GM19043 (cell line): ENCODE measurements at regions not wholly inside any gene's neighbourhood (a gene's known extent, or its start where the extent isn't known, plus 50 kb on each side); places are given as distances from the start of the nearest gene placed in this dataset.

ENCODE experiments used
- ATAC-seq: cut with Tn5 transposase; IDR thresholded peaks from one replicate; pipeline ENCODE4 v1.9.1; 2021; ENCODE audit warnings: low read depth; ENCODE audit not compliant: unreplicated experiment

GRCh38 chr5:6831678-6832671 is 118.7 kb downstream of the TENT4A start:
- no peak for ATAC-seq

- ATAC-seq: no peak
Observed at GRCh38 chr5:6832994-6833393, 119.8 kb downstream of the TENT4A start.

- no peak for ATAC-seq
Observed at GRCh38 chr5:6833406-6833805, 120.2 kb downstream of the TENT4A start.

GRCh38 chr5:6837095-6837494 is 123.9 kb downstream of the TENT4A start:
- no peak for ATAC-seq

GRCh38 chr5:6837519-6838110 is 124.4 kb downstream of the TENT4A start:
- ATAC-seq: no peak

DNA sequence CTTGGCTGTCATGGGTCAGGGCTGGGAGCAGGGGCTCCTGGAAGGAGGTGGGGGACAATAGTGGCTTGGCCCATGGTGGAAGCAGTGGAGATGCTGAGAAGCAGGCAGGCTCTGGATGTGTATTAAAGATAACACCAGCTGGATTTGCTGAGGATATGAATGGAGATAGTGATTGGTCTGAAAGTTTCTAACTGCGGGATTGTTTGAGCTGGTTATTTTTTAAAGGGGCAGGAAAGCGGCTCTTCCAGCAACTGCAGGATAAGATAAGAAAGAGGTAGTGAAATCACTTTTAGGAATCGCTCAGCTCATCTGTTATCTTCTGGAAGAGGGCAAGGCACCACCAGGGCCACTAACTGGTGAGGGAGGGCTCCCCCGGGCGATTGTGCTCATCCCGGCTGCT is 125.5 kb downstream of the TENT4A start:
- no peak for ATAC-seq

- no peak for ATAC-seq
Observed at GRCh38 chr5:6840136-6840793, 127.0 kb downstream of the TENT4A start.

- ATAC-seq: no peak
Observed at GRCh38 chr5:6843335-6843734, 130.1 kb downstream of the TENT4A start.

DNA sequence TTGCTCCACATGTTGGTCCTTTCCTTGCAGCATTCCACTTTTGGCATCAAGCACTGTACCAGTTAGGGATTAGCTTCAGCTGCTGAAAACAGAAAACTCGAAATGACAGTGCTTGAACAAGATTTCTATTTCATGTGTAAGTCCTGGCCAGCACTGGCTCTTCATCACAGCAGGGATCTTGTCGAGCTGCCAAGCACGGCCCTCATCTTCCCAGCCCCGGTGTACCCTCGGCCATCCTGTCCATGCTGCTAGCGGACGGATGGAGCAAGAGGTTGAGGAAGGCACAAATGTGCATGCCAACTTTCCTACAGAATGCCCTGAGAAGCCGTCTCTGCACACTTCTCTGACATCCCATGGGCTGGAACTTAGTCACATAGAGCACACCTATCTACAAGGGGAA is 130.6 kb downstream of the TENT4A start:
- no peak for ATAC-seq

- ATAC-seq: no peak
Observed at GRCh38 chr5:6845856-6846255, 132.6 kb downstream of the TENT4A start.

- no peak for ATAC-seq
Observed at GRCh38 chr5:6847870-6848269, 134.6 kb downstream of the TENT4A start.

- ATAC-seq: no peak
Observed at GRCh38 chr5:6849316-6850105, 136.3 kb downstream of the TENT4A start.

GRCh38 chr5:6850106-6850432 is 136.8 kb downstream of the TENT4A start:
- no peak for ATAC-seq

DNA sequence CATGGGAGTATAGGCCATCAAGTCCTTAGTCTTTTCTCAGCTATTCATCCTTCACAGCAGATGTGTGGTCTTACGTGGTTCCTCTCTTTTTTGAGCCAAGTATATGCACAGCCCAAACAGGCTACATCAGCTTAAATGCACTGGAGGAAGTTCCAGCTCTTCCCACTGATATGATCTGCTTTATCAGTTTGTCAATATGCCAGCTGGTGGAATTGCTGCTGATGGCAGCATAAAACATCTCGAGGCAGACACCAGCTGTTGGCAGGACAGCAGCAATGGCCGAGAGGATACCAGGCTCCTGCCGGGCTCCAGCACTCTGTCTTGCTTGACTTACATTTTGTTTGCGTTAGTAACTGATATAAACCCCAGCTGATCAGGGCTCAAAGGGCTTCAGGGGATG is 143.4 kb downstream of the TENT4A start:
- ATAC-seq: no peak

GRCh38 chr5:6858419-6858818 is 145.2 kb downstream of the TENT4A start:
- ATAC-seq: no peak

DNA sequence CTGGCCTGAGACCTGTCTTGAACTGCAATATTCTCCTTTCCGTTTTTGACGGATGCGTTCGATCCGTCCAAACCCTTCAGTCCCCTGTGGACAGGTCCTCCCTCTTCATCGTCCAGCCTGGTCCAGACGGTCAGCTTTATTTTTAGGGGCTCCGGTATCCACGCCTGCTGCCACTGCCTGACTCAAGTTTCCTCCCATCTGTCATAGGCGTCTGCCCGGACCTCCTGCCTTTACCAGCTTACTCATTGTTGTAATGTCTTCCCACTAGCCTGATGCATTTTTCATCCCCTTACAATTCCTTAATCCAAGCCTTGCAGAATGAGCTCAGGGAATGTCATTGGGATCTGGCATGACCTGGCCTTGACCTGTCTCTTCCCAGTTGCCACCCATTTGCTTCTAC is 145.8 kb downstream of the TENT4A start:
- ATAC-seq: no peak

GRCh38 chr5:6859951-6860638 is 146.9 kb downstream of the TENT4A start:
- ATAC-seq: no peak

DNA sequence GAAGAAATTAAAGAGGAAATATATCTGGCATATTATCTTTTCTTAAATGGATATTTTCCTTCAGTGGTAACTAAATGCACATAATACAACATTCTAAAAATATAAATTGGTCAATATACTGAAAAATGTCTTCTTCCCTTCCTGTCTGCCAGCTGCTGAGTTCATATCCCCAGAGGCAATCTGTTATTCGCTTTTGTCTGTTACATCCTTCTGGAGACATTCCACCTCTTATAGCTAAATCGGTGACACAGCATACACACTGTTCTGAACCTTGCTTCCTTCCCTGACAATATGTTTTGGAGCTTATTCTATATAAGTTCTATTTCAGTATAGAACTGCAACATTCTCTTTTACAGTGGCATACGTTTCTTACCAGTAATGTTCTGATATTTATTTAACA is 147.8 kb downstream of the TENT4A start:
- ATAC-seq: no peak

DNA sequence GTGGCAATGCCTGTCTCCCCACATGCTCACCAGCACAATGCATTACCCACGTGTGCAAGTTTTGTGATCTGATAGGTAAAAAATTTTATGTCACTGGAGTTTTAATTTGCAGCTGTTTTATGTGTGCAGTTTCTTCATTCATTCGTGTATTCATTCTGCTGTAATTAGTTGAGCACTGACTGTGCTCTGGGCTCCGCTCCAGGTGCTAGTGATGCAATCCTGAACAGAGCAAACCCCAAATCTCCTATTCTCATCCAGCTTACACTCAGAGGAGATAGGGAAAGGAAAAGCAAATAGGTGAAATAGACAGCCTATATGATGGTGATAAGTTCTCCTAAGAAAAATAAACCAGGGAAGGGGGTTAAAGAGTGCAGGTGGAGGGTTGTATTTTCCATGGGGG is 148.4 kb downstream of the TENT4A start:
- ATAC-seq: no peak

DNA sequence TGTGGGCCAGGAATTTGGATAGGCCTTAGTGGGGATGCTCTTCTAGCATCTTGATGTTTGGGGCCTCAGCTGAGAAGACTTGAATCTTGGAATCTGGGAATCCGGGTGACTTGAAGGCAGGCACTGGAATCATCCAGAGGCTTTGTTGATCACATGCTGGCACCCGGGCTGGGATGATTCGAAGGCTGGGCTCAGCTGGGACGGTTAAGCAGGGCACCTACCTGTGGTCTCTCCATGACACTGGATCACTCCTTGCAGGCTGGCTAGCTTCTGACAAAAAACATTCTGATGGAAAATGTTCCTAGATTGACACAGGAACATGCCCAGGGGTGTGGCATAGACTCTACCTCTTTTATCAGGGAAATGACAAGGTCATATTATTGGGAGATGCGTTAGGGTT is 149.1 kb downstream of the TENT4A start:
- no peak for ATAC-seq
